HG03135 (cell line): ENCODE measurements at regions not wholly inside any gene's neighbourhood (a gene's known extent, or its start where the extent isn't known, plus 50 kb on each side); places are given as distances from the start of the nearest gene placed in this dataset.

ENCODE experiments used
- ATAC-seq: cut with Tn5 transposase; IDR thresholded peaks from one replicate; pipeline ENCODE4 v1.9.1; 2021; ENCODE audit warnings: mild to moderate bottlenecking, moderate library complexity; ENCODE audit not compliant: unreplicated experiment

DNA sequence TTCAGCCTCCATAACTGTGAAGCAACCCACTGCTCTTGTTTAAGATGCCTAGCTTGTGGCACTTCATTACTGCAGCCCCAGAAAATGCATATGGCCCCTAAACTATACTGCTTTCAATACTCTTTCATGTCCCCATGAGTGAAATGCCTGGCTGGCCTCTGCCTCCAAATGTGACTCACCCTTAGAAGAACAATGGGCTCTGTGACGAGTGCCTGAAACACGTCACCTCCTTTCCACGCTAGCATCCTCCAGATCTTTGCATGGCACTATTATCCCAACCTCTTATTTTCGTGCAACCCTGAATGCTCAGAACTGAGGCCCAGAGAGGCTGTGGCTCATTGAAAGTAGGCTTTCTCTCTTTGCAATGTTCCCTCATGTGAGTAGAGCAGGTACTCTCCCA, 233.1 kb downstream of the CBLN1 start:
- ATAC-seq: no peak

DNA sequence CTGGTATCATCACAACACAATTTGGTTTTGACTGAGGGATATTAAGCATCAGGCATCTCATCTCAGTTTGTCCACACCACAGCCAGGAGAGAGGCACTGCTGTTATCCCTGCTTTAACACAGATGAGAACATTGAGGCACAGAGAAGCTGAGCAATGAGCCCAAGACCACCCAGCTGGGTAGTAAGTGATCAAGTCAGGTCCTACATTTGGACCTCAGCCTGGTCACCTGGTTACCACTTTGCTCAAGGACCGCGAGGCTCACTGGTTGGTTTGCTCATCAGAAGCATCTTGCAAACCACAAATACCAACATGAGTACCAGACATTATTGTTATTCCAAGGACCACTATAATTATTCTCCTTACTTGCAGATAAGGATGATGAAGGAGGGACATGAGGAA, 245.5 kb downstream of the CBLN1 start:
- no peak for ATAC-seq

DNA sequence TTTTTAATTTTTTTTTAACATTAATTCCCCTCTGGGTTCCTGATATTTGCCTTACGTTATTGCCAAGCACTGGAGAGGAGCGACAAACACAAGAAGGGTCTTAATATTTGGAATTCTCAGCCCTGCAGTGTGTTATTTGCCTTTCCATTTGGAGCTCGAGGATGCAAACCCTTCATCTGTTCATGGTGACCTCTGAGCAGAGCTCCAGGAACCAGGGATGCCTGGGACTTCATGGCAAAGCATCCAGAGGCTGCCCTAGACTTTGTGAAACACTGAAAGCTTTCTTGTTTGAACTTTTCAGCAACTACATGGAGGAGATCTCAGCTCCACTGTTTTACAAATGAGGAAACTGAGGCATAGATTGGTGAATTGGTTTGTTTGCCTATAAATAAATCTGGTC, 254.2 kb downstream of the CBLN1 start:
- ATAC-seq: no peak

DNA sequence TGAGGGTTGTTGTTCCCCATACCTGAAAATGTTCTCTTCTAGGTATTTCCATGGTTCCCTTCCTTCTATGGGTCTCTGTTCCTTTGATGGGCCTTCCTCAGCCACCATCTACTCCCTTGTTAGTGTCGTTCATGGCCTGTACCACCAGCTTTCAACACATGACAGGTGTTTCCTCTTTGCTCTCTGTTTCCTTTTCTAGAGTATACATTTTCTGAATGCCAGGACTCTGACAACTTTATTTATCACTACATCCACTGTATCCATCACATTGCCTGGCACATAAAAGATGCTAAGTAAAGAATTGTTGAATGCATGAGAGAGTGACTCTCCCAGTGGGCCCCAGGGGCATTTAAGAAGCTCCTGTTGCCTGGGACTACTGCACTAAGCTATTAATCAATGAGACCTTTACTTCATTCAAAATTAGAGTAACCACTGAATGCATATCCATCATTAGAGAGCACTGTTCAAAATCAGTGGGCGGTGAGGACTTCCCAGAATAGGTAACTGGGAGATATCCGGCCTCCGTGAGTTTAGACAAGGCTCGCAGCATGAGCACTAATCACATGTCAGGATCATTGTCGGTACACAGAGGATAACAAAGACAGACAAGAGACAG, 255.0 kb downstream of the CBLN1 start:
- no peak for ATAC-seq

DNA sequence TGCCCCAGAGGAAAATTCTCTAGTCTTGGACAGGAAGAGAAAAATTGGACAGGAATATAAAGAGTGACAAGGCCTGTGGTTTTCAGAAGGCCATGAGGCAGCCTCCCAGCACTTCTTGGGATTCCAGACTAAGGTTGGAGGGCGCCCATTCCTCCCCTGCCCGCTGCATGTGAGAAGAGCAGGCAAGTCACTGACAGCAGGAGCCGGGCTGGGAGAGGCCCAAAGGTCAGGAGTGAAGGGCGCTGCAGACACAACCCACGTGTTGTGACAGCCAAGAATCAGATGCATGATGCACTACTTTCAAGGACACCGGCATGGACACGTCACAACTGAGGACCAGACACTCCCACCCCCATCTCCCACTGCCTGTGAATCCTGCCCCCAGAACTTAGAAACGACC, 256.7 kb downstream of the CBLN1 start:
- no peak for ATAC-seq

DNA sequence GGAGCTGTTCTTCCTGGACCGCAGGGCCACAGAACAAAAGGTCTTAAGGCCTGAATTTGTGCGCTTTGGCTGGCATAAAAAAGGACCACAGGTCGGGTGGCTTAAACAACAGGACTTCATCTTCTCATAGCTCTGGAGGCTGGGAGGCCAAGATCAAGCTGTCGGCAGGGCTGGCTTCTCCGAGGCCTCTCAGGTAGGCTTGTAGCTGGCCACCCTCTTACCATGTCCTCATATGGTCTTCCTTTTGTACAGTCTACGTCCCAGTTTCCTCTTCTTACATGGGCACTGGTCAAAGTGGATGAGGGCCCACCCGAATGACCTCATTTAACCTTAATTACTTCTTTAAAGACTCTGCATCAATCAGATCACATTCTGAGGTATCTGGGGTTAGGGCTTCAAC, 257.6 kb downstream of the CBLN1 start:
- no peak for ATAC-seq

DNA sequence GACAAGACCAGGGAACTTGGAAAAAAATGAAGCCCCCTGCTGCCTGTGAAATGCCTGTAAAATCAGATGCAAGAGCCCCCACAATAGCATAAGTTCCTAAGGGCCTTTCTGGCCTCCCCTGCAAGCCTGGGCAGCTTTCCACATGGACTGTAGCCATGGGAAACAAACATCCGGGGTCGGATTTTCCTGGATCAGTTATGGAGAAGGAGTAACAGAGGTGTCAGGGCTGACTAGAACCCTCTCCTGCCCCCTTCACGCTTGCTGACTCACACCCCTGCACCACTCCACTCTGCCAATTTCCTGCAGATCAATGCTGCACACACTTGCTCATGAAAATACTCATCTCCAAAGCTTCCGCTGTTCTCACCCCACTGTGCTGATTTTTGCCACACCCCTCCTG, 258.6 kb downstream of the CBLN1 start:
- no peak for ATAC-seq

DNA sequence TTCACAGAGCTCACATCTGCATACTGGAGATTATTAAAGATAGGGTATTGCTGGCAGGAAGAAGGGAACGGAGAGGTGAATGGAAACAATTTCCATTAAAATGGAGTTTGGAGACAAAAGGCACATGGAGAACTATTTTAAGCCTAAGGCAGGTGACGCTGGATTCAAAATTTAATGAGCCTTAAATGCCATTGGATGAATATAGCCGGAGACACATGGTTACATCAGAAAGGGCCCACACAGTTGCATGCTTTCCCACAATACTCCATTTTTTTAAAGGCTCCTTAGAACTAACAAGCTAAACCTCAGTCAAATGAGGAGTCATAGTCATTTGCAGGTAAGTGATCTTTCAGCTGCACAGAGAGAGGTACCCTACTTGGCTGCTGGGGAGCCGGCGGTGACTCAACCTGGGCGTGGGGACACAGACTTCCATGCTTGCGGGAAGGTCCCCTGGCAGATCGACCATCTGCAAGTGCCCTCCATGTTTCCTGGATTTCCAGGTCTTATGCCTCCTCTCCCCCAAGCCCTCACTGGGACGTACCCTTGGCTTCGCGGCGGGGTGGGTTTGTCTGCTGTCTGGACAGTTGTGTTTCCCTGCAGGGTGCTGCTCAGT, 259.2 kb downstream of the CBLN1 start:
- no peak for ATAC-seq

DNA sequence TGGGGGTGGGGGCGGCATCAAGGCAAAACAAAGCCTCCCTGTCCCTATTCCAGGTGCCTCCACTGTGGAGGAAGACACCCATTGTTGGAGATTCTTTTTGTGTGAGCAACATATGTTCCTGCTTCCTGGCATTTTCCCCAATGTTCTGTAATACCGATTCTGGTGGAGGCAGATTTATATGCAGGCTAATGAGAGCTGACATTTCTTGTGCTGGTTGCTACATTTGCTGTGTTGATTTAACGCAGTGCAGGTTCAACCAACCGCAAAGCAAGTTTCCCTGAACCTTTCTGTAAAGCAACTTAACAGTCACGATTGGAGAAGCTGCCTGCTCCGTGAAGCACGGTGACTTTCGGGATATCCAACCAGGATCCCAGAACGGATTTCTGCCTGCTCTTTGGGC, 260.5 kb downstream of the CBLN1 start:
- no peak for ATAC-seq

DNA sequence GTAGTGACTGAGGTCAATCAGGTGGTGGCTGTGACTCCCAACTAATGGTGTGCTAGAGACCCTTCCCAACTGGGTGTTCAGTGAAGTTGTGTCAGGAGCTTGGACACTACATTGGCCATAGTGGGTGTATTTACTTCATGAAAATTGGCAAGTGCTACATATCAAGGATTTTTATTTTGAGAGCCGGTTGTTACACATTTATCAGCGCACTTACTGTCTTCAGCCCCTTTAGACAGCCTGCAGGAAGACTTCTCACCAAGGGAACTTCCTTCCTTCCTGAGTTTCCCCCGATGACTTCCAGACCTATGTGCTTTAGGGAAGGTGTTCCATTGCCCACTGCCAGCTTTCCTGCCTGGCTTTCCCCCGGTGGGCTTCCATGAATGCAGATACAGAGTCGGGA, 261.2 kb downstream of the CBLN1 start:
- ATAC-seq: no peak

DNA sequence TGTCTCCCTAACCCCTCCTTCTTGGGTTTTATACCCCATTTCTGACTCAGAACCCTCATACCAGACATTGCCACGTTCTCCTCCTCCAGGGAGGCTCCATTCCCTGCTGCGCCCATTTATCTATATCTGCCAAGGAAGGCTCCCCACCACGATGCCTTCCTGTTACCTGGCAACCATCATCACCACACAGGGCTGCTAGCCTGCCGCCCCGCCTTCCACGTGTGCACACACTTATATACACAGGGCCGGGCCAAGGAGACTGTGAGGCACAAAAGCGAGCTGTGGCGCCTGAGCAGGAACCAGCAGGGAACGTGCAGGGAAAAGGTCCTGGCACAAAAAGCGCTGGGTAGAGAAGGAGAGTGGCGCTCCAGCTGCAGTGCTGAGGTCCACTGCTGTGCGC, 261.8 kb downstream of the CBLN1 start:
- ATAC-seq: no peak

DNA sequence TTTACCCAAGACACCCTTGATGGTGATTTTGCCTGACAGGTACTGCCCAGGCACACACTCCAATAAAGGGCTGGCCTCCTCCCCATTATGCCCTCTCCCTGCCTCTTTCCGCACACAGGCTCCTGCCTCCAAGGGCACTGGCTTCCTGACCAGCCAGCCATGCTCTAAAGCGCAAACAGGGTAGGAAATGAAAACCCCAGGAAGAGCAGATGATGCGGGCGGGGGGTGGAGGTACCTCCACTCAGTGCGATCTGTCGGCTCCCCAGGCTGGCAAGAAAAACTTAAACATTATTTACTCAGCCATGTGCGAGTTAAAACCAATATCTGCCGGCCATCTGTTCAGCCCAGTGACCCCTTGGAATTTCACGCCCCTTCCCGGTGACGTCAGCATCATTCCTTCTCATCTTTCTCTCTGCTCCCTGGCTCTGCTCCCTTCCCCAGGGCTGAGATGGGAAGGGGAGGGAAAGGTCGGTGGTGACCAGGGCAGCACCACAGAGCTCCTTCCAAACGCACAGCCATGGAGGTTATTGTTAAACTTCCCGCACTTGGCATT, 262.5 kb downstream of the CBLN1 start:
- no peak for ATAC-seq

DNA sequence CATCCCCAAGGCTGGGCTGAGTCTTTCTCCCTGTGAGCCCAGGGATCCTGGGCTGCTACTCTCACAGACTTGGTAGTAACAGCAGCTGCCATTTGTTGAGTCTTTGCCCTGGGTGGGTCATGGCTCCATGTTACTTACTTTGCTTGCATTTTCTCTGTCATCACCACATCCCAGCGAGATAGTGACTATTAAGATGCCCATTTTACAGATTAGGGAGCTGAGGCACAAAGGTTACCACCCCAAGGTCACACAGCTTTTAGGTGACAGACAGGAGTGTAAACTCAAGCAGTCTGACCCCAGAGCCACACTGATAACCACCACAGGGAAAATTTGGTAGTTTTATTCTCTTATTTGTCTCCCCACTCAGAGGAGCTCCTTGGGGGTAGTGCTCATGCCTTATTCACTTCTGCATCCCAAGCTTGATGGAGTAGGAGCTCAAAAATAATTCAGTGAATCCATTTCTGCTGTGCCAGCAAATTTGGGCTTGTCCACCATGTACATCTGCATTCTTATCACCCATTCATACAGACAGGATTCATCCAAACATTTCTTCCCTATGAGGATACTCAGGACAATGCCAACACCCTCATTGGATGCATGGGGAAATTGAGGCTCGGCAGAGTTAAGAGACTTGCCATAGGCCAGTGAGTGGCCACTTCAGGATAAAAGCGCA, 263.2 kb downstream of the CBLN1 start:
- ATAC-seq: no peak

DNA sequence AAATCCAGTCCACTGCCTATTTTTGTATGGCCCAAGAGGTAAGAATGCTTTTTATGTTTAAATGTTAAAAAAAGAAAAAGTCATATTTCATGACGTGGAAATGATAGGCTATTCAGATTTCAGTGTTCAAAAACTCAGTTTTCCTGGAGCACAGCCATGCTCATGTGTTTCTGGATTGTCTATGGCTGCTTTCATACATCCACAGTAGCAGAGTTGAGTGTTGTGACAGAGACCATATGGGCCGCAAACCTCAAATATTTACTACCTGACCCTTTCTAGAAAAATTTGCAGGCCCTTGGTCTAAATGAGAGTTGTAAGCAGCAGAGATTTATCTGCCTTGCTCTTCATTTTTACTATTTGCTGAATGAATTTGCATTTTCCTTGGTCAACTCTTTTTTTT, 264.1 kb downstream of the CBLN1 start:
- no peak for ATAC-seq

DNA sequence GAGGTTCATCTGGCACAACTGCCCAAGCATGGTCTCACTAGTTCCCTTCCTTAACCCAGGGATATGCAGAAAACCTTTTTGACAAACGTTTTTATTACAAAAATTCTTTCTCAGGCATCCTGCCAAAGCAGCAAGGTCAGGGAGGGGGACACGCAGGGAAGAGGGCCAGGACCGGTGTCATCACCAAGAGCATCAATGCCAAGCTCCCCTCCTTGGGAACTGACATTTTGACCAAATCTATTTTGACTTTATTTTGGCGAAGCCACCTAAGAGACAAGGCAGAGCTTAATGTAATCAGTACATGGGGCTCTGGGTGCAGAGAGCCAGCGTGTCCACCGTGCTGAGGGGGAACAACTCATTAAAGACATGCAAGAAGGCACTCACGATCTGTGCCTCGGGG, 265.2 kb downstream of the CBLN1 start:
- no peak for ATAC-seq

DNA sequence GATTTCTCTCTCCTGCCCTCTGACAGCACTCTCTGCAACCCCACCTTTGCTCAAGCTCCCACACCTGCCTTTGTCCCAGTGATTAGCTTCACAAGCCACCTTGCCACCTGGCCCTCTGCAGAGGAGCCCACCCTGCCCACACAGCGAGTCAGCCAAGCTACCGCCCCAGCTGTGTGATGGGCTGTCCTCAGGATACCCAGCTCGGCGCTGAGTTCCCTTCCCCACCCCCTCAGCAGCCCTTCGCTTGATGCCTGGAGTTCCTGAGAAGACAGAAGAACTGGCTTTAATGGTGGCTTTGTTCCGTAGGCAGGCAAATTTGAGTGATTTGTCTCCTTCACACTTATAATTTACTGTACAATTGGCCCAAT, 266.4 kb downstream of the CBLN1 start:
- no peak for ATAC-seq

DNA sequence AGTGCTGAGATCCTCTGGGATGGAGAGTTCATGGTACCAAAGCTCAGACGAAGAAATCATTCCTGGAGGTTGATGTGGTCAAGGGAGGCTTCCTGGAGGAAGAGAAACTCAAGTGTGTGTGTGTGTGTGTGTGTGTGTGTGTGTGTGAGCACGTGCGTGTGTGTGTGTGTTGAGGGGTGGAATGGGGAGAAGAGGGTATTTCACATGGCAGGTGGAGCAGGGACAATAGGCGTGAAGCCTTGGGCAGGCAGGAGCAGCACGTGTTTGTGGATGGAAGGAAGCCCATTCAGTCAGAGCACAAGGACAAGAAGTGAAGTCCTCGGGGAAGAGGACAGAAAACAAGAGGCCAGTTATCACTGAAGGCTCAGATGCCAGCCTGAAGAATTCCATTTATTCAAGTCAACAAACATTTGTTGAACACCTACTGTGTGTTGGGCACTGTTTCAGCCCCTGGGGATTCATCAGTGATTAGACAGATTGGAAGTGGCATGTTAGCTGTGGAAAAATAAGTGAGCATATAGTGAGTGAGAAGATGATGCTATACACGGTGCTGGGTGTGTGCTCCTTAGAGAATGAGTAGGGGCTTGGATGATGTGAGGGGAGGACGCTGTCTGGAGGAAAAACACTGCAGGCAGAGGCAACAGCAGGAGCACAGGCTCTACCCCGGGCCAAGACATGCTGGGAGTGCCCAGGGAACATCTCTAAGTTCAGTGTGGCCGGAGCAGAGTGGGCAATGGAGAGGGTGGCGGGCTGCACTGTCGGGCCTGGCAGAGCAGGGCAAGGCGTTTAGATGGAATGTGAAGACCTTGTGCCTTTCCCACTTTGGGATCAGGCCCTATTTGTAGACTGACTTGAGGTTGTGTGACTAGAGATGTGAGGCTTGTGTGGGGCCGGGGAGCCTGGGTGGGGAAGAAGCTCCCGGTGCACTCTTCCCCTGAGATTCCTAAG, 267.1 kb downstream of the CBLN1 start:
- ATAC-seq: no peak

DNA sequence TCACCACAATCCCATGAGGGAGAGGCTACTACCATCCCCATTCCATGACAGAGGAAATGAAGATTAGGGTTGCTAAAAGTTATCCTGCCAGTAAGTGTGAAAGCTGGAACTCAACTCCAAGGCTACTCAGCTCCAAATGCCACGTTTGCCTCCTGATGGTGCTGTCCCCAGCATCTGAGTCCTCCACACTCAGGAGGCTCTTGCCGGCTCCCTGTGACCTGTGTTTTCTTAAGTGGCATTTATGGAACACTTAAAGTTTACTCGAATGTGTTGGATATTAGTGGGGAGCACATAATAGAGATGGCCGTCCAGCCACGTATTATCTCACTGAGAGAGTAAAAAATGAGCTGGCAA, 267.9 kb downstream of the CBLN1 start:
- no peak for ATAC-seq

DNA sequence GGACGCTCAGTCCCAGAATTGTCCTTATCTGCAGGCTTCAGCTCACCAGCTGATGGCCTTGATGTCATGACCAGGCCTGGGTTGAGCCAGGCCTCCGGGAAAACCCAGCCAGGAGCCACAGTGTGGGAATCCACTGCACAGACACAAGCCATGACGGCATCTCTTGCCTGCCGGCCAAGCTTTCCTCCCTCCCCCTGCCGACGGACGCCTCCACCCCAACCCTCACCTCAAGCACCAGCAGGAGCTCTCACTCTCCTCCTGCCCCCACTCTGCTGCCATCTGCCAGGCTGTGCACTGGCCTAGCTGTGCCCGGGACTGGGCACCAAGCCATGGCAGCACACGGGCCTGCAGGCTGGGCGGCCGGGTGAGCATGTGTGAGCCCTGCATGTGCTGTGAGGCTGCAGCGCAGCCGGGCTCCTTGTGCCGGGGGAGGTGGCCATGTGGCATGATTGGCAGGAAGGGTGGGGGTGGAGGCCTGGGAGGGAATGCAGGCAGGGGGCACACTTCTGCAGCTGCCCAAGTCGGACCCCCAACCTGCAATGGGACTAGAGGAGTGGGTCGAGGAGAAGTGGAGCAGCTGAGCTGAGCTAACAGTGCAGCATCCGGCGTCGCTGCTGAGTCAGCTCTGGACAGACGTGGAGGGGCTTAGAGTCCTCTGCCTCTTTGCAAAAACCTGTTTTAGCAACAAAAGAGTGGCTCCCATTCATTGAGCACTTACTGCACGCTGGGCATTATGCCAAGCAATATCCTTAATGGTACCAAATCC, 268.5 kb downstream of the CBLN1 start:
- ATAC-seq: no peak

DNA sequence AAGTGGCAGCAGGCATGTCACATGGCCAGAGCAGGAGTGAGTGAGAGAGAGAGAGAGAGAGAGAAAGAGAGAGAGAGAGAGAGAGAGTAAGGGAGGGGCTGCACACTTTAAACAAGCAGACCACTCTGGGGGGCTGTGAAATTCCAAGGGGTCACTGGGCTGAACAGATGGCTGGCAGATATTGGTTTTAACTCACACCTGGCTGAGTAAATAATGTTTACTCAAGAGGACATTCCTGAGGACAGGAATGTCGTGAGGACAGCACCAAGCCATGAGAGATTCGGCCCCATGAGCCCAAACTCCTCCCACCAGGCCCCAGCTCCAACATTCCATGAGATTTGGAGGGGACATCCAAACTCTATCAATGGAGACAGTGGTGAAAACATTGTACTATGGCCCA, 269.7 kb downstream of the CBLN1 start:
- ATAC-seq: no peak

DNA sequence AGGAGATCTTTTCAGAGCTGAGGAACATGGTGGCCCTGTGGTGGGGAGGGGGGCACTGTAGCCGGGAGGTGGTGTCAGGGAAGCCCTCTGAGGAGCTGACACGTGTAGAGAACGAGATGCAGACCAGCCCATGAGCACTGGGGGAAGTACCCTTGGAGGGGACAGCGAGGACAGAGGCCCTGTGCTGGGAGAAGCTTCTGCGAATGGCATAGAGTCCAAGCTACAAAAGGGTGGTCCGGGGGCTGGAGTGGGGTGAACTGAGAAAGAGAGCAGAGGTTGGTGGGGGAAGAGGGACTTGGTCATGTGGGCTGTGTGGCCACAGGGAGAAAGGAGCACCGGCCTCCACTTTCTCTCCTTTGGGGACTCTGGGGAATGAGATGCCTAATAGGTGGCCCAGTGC, 270.8 kb downstream of the CBLN1 start:
- ATAC-seq: no peak
